ENCODE measurements at regions not wholly inside any gene's neighbourhood (a gene's known extent, or its start where the extent isn't known, plus 50 kb on each side); places are given as distances from the start of the nearest gene placed in this dataset.

- TF ChIP-seq CTCF (IDR thresholded peaks at IDR 0.05; ENCODE audit: control extremely low read depth, extremely low read depth, low read depth, missing control alignments), result no peak
- no peak for DNase-seq (ENCODE audit: extremely low spot score)
- POLR2A ChIA-PET, result no interaction called here
- CTCF ChIA-PET, result no interaction called here
Observed at GRCh38 chr4:104826171-104826570, 320.5 kb upstream of the TET2 start.

GRCh38 chr4:104829761-104830160 is 316.9 kb upstream of the TET2 start:
- no peak for TF ChIP-seq CTCF (IDR thresholded peaks at IDR 0.05; ENCODE audit: control extremely low read depth, extremely low read depth, low read depth, missing control alignments)
- no peak for DNase-seq (ENCODE audit: extremely low spot score)
- CTCF ChIA-PET, result interaction anchor here (1.0 kb wide), 1 partner anchor 11 kb away, joined by 3 read pairs; no protein-coding TSS in a partner anchor
- POLR2A ChIA-PET, result no interaction called here

- ChIA-PET CTCF (interaction anchor here (1.9 kb wide), 1 partner anchor 12 kb away, joined by 4 read pairs; no protein-coding TSS in a partner anchor), POLR2A (no interaction called here)
- DNase-seq (ENCODE audit: extremely low spot score), result no peak
Observed at GRCh38 chr4:104848597-104849225, 298.0 kb upstream of the TET2 start.

GRCh38 chr4:104859601-104860237 is 287.0 kb upstream of the TET2 start:
- TF ChIP-seq CTCF (IDR thresholded peaks at IDR 0.05; ENCODE audit: control extremely low read depth, extremely low read depth, low read depth, missing control alignments), result no peak
- ChIA-PET CTCF (interaction anchor here (0.8 to 3.1 kb wide), 24 partner anchors 10 to 856 kb away, joined by 3 to 24 read pairs (median 3); no protein-coding TSS in a partner anchor), POLR2A (no interaction called here)
- DNase-seq (ENCODE audit: extremely low spot score), result no peak

More at GRCh38 chr4:104848597-104849225, 298.0 kb upstream of the TET2 start:
- TF ChIP-seq CTCF (IDR thresholded peaks at IDR 0.05; ENCODE audit: control extremely low read depth, extremely low read depth, low read depth, missing control alignments), result no peak

- ChIA-PET CTCF (interaction anchor here (0.6 to 3.1 kb wide), 33 partner anchors 9 to 856 kb away, joined by 3 to 24 read pairs (median 3); partner anchors contain the start of gene PPA2), POLR2A (no interaction called here)
- peak; percentile 75 for TF ChIP-seq CTCF (IDR thresholded peaks at IDR 0.05; ENCODE audit: control extremely low read depth, extremely low read depth, low read depth, missing control alignments)
- peak; percentile 54 for DNase-seq (ENCODE audit: extremely low spot score)
Observed at GRCh38 chr4:104860238-104861123, 286.2 kb upstream of the TET2 start.

- POLR2A ChIA-PET, result no interaction called here
- no peak for DNase-seq (ENCODE audit: extremely low spot score)
- CTCF ChIA-PET, result no interaction called here
- no peak for TF ChIP-seq CTCF (IDR thresholded peaks at IDR 0.05; ENCODE audit: control extremely low read depth, extremely low read depth, low read depth, missing control alignments)
Observed at GRCh38 chr4:104866809-104867208, 279.9 kb upstream of the TET2 start.

All from GM10248 (cell line).